ENCODE measurements at regions not wholly inside any gene's neighbourhood (a gene's known extent, or its start where the extent isn't known, plus 50 kb on each side); places are given as distances from the start of the nearest gene placed in this dataset.
"Not testable (repeated sequence)": the region's sequence is repeated elsewhere in the genome, so short reads cannot be mapped to it uniquely, and the experiment has no call there.

DNA sequence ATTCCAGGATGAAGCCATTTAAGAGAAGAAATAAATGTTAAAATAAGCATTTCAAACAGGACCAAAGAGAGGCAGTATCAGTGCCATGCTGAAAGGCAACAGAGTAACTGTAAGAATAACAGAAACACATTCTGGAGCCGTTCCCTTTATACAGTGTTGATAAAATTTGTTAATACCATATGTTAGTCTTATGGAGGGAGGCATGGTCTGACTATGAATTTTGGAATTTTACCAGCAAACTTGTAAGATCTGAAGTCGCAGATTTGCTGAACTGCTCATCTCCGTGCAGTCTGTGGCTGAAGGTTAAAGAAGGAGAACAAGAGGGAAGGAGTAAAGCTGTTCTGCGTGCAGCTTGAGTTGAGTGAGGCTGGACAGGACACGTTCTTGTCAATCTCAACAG is 508.4 kb downstream of the NFIB start:
- Mint-ChIP-seq H3K4me3 (no peak overlapping the region), H3K27me3 (ENCODE audit: insufficient read depth) (peaks cover 4% of the 10 kb centered on the region; the same call in 1 of the 2 replicates), H3K9me3 (no peaks in the 10 kb centered on the region), H3K4me1 (ENCODE audit: low read depth) (peaks cover 5% of the 10 kb centered on the region; the same call in 1 of the 2 replicates), H3K27ac (no peak overlapping the region), H3K36me3 (ENCODE audit: low read depth) (no peaks in the 10 kb centered on the region)
- no peak for DNase-seq
- TF ChIP-seq, protein P1, sequence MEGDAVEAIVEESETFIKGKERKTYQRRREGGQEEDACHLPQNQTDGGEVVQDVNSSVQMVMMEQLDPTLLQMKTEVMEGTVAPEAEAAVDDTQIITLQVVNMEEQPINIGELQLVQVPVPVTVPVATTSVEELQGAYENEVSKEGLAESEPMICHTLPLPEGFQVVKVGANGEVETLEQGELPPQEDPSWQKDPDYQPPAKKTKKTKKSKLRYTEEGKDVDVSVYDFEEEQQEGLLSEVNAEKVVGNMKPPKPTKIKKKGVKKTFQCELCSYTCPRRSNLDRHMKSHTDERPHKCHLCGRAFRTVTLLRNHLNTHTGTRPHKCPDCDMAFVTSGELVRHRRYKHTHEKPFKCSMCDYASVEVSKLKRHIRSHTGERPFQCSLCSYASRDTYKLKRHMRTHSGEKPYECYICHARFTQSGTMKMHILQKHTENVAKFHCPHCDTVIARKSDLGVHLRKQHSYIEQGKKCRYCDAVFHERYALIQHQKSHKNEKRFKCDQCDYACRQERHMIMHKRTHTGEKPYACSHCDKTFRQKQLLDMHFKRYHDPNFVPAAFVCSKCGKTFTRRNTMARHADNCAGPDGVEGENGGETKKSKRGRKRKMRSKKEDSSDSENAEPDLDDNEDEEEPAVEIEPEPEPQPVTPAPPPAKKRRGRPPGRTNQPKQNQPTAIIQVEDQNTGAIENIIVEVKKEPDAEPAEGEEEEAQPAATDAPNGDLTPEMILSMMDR (IDR thresholded peaks at IDR 0.05) = no peak

DNA sequence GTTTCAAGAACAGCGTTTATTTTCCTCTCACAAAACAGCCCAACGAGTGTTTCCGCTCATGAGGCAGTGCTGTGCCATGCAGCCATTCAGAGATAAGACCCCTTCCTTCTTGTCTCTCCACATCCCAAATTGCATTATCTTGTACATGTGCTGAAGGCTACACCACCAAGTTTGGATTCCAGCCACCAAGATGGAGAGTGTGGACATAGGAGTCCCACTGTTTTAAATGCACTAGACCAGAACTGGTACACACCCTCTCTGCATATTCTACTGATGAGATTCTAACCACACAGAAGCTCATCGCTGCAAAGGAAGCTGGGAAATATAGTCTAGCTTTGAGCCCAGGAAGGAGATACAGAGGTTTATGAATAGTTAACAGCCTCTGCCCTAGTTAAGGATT is 509.4 kb downstream of the NFIB start:
- H3K27me3 Mint-ChIP-seq (ENCODE audit: insufficient read depth) = 0 out of 2 replicates have a peak, but pooled peaks cover 4% of the 10 kb centered on the region
- H3K9me3 Mint-ChIP-seq = no peaks in the 10 kb centered on the region
- no peak overlapping the region for H3K4me3 Mint-ChIP-seq
- DNase-seq = no peak
- TF ChIP-seq, protein P1 (IDR thresholded peaks at IDR 0.05) = no peak
- H3K4me1 Mint-ChIP-seq (ENCODE audit: low read depth) = peaks cover 5% of the 10 kb centered on the region; the same call in 1 of the 2 replicates
- no peaks in the 10 kb centered on the region for H3K36me3 Mint-ChIP-seq (ENCODE audit: low read depth)
- no peak overlapping the region for H3K27ac Mint-ChIP-seq

DNA sequence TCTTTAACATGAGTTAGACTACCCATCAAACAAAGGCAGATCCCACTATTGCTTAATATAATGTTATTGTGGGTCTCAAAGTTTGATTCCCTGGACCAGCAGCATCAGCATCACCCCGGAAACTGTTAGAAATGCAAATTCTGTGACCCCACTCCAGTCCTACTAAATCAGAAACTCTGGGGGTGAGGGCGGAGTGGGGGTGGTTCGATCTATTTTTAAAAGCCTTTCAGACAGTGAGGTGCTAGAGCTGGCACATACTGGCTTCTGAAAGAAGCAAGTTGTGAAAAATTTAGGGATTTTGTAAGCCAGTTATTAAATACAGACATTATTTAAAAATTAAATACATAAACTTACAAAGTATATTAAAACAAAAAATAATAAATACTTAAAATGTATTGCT is 513.2 kb downstream of the NFIB start:
- H3K9me3 Mint-ChIP-seq = no peaks in the 10 kb centered on the region
- no peak overlapping the region for H3K4me3 Mint-ChIP-seq
- no peak for DNase-seq
- H3K36me3 Mint-ChIP-seq (ENCODE audit: low read depth) = no peaks in the 10 kb centered on the region
- H3K27me3 Mint-ChIP-seq (ENCODE audit: insufficient read depth) = peaks cover 4% of the 10 kb centered on the region
- TF ChIP-seq, protein P1 (IDR thresholded peaks at IDR 0.05) = no peak
- no peak overlapping the region for H3K27ac Mint-ChIP-seq
- peaks cover 5% of the 10 kb centered on the region; the same call in 1 of the 2 replicates for H3K4me1 Mint-ChIP-seq (ENCODE audit: low read depth)

DNA sequence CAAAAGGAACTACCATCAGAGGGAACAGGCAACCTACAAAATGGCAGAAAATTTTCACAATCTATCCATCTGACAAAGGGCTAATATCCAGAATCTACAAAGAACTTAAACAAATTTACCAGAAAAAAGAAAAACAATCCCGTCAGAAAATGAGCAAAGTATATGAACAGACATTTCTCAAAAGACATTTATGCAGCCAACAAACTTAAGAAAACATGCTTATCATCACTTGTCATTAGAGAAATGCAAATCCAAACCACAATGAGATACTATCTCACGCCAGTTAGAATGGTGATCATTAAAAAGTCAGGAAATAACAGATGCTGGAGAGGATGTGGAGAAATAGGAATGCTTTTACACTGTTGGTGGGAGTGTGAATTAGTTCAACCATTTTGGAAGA is 516.2 kb downstream of the NFIB start:
- not testable (repeated sequence) for H3K4me1 Mint-ChIP-seq (ENCODE audit: low read depth); H3K9me3 Mint-ChIP-seq; H3K27me3 Mint-ChIP-seq (ENCODE audit: insufficient read depth); DNase-seq; H3K4me3 Mint-ChIP-seq; H3K27ac Mint-ChIP-seq; H3K36me3 Mint-ChIP-seq (ENCODE audit: low read depth)

DNA sequence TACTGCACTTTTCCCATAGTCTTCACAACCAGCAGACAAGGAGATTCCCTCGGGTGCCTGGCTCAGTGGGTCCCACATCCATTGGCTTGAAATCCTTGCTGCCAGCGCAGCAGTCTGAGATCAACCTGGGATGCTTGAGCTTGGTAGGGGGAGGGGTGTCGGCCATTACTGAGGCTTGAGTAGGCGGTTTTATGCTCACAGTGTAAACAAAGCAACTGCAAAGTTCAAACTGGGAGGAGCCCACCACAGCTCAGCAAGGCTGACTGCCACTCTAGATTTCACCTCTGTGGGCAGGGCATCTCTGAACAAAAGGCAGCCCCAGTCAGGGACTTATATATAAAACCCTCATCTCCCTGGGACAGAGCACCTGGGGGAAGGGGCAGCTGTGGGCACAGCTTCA is 512.3 kb upstream of the MPDZ start:
- peaks cover 4% of the 10 kb centered on the region; the same call in 1 of the 2 replicates for H3K9me3 Mint-ChIP-seq
- peaks cover 5% of the 10 kb centered on the region for H3K27me3 Mint-ChIP-seq (ENCODE audit: insufficient read depth)
- DNase-seq = no peak
- TF ChIP-seq, protein P1 (IDR thresholded peaks at IDR 0.05) = no peak
- H3K27ac Mint-ChIP-seq = no peak overlapping the region
- H3K4me1 Mint-ChIP-seq (ENCODE audit: low read depth) = peaks cover 8% of the 10 kb centered on the region
- H3K36me3 Mint-ChIP-seq (ENCODE audit: low read depth) = no peaks in the 10 kb centered on the region
- no peak overlapping the region for H3K4me3 Mint-ChIP-seq

DNA sequence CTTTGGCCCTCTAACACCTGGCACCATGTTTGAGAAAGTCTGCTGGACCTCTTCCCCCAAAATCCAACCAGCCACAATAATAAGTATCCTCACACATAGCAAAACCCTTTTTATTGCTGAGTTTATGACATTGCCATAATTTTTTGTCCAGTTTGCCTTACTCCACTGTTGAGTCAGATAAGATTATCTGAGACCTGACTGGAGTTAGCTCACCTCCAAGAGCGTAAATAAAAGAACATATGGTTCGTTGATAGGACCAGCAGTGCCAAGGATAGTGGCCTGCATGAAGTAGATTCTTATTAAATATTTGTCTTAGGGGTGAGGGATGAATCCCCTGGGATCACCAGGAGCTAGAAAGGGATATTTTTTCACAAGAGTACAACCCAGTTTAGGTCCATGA is 510.6 kb upstream of the MPDZ start:
- H3K4me1 Mint-ChIP-seq (ENCODE audit: low read depth) = peaks cover 18% of the 10 kb centered on the region
- peaks cover 4% of the 10 kb centered on the region; the same call in 1 of the 2 replicates for H3K9me3 Mint-ChIP-seq
- H3K36me3 Mint-ChIP-seq (ENCODE audit: low read depth) = no peaks in the 10 kb centered on the region
- DNase-seq = no peak
- H3K27ac Mint-ChIP-seq = no peak overlapping the region
- TF ChIP-seq, protein P1 (IDR thresholded peaks at IDR 0.05) = no peak
- peaks cover 5% of the 10 kb centered on the region for H3K27me3 Mint-ChIP-seq (ENCODE audit: insufficient read depth)
- no peak overlapping the region for H3K4me3 Mint-ChIP-seq
